SHP77 (cell line): ENCODE measurements at regions not wholly inside any gene's neighbourhood (a gene's known extent, or its start where the extent isn't known, plus 50 kb on each side); places are given as distances from the start of the nearest gene placed in this dataset.

Experiments
- DNase-seq, 2 experiments: peaks; one replicate each; lab custom pipeline; 2025; lab: John Stamatoyannopoulos, UW

GRCh38 chr12:94031763-94032162, 116.6 kb upstream of the PLXNC1 start:
- DNase-seq, result no peak

GRCh38 chr12:94032368-94032767, 116.0 kb upstream of the PLXNC1 start:
- no peak for DNase-seq

GRCh38 chr12:94033101-94033500, 115.3 kb upstream of the PLXNC1 start:
- DNase-seq, result no peak

GRCh38 chr12:94033784-94034183, 114.6 kb upstream of the PLXNC1 start:
- DNase-seq, result no peak

- no peak for DNase-seq
Measured at GRCh38 chr12:94037444-94037843, 110.9 kb upstream of the PLXNC1 start.

GRCh38 chr12:94038605-94039004, 109.8 kb upstream of the PLXNC1 start:
- DNase-seq, result no peak

- no peak for DNase-seq
Measured at GRCh38 chr12:94039199-94039840, 109.1 kb upstream of the PLXNC1 start.

- no peak for DNase-seq
Measured at GRCh38 chr12:94039914-94040313, 108.5 kb upstream of the PLXNC1 start.

GRCh38 chr12:94041850-94042249, 106.5 kb upstream of the PLXNC1 start:
- DNase-seq, result no peak

GRCh38 chr12:94042321-94042720, 106.1 kb upstream of the PLXNC1 start:
- DNase-seq, result no peak

GRCh38 chr12:94046626-94047410, 101.6 kb upstream of the PLXNC1 start:
- no peak for DNase-seq

GRCh38 chr12:94047781-94048567, 100.4 kb upstream of the PLXNC1 start:
- DNase-seq, result no peak

- DNase-seq, result no peak
Measured at GRCh38 chr12:94048757-94049156, 99.6 kb upstream of the PLXNC1 start.

GRCh38 chr12:94049718-94050117, 98.7 kb upstream of the PLXNC1 start:
- no peak for DNase-seq

- DNase-seq, result no peak
Measured at GRCh38 chr12:94053676-94054075, 94.7 kb upstream of the PLXNC1 start.

GRCh38 chr12:94055528-94055927, 92.8 kb upstream of the PLXNC1 start:
- DNase-seq, result no peak

- DNase-seq, result no peak
Measured at GRCh38 chr12:94056419-94057158, 91.8 kb upstream of the PLXNC1 start.

GRCh38 chr12:94057262-94058151, 90.9 kb upstream of the PLXNC1 start:
- no peak for DNase-seq

- no peak for DNase-seq
Measured at GRCh38 chr12:94059394-94060368, 88.7 kb upstream of the PLXNC1 start.

- no peak for DNase-seq
Measured at GRCh38 chr12:94062194-94062593, 86.2 kb upstream of the PLXNC1 start.
